GM18520 (cell line): ENCODE measurements at regions not wholly inside any gene's neighbourhood (a gene's known extent, or its start where the extent isn't known, plus 50 kb on each side); places are given as distances from the start of the nearest gene placed in this dataset.

ENCODE experiments used
- ATAC-seq: cut with Tn5 transposase; IDR thresholded peaks from one replicate; pipeline ENCODE4 v1.9.1; 2021; ENCODE audit not compliant: unreplicated experiment

DNA sequence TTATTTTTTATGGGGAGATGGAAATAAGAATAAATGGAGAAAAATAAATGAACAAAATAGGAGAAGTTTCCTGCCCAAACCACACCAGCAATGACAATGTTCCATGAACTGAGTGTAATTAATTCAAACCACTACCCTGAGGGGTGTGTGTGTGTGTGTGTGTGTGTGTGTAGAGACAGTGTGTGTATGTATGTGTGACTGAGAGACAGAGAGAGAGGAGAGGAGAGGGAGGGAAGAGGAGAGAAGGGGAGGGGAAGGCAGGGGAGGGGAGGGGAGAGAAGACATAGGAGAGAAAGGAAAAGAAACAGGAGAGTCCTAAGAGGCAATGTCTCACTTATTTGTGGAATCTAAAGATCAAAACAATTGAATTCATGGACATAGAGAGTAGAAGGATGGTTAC lies 65.0 kb upstream of the POU2AF1 start:
- ATAC-seq: no peak

DNA sequence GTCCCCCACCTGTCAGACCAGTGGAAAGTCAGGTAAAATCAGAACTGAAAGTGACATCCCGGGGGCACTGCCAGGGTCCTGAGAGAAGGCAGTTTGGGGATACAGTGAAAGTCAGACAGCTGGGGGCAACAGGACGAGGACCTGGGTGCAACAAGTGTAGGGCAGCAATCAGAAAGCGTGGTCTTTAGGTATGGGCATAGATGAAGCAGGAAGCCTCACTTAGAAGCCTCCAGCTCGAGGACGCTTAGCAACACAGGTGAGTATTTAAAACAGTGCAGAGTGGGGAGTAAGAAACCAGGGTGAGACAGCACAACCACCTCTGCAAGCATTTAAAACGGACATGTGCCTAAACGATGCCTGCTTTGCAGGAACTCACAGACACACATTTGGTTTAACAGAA lies 64.6 kb upstream of the POU2AF1 start:
- no peak for ATAC-seq

DNA sequence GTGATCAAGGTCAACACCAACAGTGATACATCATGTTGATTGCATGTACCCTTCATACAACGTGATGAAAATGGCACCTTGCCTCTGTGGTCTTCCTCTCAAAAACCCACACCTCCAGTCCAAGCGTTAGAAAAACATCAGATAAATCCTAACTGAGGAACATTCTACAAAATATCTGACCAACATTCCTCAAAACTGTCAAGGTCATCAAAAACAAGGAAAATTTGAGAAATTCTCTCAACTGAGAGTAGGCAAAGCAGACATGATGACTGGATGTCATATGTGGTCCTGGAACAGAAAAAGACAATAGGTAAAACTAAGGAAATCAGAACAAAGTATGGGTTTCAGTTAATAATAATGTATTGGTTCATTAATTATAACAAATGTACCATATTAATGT lies 64.0 kb upstream of the POU2AF1 start:
- no peak for ATAC-seq

DNA sequence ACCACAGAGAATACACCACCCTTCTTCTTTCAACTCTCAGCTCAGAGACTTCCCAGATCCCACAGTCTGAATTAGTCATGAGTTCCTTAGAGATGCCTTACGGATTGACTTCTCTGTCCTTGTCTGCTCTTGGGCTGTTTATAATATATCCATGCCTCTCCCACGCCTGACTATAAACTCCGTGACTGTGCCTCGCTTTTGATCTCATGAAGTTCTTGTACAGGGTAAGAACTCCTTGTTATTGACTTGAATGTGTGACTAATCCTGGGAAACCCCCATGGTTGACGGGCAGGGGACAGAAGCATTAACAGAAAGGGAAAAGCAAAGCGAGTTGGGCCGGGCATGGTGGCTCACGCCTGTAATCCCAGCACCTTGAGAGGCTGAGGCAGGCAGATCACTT lies 62.4 kb upstream of the POU2AF1 start:
- ATAC-seq: no peak

DNA sequence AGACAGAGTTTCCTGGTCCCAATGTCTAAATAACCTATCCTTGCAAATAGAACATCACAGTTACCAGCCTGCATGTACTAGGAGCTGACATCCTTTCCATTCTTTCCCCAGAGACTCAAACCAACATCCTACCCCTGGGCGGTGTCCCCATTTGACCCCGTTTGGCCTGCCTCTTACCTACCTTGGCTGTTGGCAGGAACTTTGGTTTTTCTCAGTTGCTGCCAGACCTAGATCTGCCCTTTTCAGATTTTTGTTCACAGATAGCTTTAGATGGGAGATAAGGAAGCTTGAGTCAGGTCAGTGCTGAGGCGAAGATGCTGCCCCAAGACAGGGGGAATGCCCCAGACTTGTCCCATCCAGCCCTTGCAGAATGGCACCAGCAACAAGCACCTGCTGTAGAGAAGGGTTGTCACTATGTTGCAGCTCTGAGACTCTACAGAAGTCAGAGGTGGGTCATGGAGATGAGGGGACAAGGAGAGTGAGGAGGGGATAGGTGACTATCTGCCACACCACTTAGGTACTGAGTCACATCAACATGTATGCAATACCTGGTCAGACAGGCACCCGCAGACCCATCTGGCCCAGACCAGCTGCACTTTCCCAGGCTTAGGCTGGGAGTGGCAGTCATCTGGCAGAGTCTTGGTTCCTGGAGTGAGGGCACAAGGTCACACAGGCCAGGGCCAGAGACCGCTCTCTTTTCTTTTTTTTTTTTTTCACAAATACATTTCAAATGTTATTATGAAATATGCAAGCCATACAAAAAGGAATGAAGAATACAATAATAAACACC lies 61.5 kb upstream of the POU2AF1 start:
- no peak for ATAC-seq

DNA sequence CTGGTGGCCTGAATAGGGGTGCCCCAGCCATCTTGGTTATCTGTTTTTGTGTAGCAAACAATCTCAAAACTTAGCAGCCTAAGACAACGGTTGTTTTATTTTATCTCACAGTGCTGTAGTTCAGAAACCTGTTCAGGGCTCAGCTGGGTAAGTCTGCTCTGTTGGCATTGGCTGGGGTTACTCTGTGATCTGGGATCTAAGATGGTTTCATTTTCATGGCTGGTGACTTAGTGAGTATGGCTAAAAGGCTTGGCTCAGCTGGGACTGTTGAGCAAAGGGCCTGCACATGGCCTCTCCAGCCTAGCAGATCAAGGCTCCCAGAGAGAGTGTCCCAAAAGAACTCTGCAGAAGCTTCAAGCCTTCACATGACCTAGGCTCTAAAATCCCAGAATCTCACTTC lies 60.8 kb upstream of the POU2AF1 start:
- ATAC-seq: no peak

DNA sequence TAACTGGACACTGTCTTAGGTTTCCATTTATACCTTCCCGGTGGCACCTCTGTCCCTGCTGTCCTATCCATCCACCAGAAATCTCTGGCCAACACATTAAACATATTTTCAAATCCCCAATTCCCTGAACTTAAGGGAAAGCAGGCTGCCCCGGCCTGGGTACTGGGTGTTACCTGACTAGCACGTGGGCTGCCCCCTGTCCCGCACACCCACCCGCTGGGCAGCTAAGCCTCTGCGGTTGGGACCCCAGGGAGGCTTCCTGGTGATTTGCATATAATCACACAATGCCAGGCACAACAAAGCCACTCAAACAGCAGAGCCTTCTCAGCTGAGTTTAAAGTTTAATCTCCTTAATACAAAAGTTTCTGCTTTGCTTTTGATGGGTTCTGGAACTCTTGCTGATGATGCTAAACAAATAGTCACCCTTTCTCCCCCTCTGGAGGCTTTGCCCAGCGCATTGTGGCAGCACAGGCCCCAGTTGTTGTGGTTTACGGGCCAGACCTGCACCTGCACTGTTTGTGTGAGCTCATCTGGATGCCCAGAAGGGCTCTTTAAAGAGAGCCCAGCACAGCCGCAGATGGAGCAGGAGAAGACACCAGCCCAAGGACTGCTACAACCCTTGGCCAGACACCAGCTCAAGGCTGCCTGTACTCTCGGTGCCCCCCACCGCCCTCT lies 59.9 kb upstream of the POU2AF1 start:
- ATAC-seq: no peak

DNA sequence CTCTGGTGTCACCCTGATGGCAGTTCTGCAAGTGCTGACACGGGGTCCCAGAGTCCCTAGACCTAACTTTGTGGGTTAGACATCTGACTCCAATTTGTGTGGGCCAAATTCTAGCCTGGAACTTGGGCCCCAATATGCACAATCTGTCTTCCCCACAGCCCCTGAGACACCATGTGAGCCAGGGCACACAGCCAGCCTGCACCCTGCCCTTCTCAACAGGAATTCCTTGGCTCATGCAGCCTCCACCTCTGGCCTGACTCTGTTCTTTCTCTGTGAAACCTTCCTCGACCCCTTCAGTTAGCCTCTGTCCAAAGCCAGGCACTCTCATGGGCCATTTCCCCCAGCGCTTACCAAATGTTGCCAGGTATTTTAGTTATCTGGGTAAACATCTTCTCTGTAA lies 59.1 kb upstream of the POU2AF1 start:
- no peak for ATAC-seq

DNA sequence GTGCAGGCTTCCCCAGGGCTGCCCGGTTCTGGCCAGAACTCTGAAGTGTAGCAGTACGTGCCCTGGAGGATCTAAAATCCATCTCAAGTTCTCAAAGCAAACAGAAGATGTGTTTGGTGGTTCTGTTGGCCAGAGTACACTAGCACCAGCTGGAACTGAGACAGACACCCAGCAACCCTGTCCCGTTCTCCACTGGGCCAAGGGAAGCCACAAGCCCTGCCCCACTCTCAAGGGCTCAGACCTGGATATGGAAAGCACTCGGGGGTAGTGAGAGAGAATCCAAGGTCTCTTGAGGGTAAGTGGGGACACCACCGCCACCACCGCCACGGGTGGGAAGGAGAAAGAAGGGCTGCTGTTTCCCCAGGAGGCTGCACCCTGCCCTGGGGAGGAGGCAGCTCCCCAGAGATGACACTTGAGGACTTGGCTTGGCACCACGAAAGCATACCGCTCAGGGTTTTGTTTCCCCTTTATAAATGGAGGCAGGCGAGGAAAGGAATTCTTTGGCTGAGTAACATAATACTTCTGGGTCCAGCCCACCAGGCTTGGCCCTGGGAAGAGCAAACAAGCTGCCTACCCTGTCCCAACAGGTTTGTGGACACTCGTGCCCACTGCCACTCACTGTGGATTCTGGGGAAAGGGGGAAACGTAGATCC lies 56.1 kb upstream of the POU2AF1 start:
- ATAC-seq: no peak

DNA sequence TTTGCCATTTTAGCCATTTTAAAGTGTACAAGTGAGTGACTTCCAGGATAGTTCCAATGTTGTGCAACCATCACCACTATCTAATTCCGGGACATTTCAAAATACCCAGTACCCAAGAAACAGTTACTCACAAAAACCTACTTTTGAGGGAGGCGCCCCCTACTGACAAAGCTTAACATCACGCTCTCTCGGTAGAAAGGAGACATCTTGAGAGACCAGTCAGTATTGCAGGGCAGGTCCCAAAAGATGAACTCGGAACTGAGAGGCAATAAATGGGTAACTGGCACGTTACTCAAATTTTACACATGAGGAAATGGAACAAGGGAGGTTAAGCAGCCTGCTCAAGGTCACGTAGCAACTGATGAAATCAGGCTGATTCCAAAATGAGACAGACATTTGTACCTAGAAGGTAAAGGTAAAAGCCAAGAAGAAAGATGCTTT lies 50.0 kb upstream of the POU2AF1 start:
- ATAC-seq: peak; percentile 66
